HG03378 (cell line): ENCODE measurements at regions not wholly inside any gene's neighbourhood (a gene's known extent, or its start where the extent isn't known, plus 50 kb on each side); places are given as distances from the start of the nearest gene placed in this dataset.
"Not testable (repeated sequence)": the region's sequence is repeated elsewhere in the genome, so short reads cannot be mapped to it uniquely, and the experiment has no call there.

Source experiments
- ATAC-seq: cut with Tn5 transposase; IDR thresholded peaks from one replicate; pipeline ENCODE4 v1.9.1; 2021; ENCODE audit warnings: mild to moderate bottlenecking, moderate library complexity; ENCODE audit not compliant: unreplicated experiment

GRCh38 chr1:221241157-221241556, 361.9 kb downstream of the HLX start:
- no peak for ATAC-seq

DNA sequence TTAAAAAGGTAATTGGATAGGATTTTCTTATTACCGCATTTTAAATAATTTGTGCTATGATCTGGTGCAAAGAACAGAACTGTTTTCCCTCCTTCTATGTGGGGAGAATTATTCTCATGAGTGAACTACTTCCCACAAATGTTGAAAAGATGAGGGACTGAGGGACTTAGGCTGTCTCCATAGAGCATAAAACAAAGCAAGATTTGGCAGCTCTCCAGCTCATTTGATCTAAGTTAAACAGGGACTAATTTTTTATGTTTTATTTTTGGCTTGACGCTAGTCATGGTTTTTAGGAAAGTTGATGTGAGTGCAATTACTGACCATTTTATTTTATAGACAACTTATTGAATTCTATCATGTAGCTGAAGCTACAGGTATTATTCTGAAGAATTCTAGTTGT, 362.3 kb downstream of the HLX start:
- ATAC-seq = no peak

- ATAC-seq = no peak
Observed at GRCh38 chr1:221246067-221246466, 366.8 kb downstream of the HLX start.

- no peak for ATAC-seq
Observed at GRCh38 chr1:221246628-221247415, 367.6 kb downstream of the HLX start.

DNA sequence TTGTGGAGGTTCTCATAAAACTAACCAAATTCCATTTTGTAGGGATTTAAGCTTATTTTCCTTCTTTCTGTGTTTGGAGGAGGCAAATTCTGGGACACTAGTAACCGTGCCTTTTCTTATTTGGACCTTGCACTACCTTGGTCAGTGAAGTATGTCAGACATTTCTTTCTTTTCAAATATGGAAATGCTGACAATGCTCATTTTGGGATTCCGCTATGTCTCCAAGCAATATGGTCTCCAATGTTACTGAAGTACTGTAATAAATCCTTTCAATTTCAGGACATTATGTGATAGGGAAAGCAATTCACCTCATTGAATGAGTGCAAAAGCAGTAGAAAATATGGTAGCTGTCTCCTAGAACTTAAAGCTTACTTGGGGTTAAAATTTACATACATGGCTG, 372.3 kb downstream of the HLX start:
- ATAC-seq = no peak

GRCh38 chr1:221254813-221255212, 375.6 kb downstream of the HLX start:
- ATAC-seq = no peak

DNA sequence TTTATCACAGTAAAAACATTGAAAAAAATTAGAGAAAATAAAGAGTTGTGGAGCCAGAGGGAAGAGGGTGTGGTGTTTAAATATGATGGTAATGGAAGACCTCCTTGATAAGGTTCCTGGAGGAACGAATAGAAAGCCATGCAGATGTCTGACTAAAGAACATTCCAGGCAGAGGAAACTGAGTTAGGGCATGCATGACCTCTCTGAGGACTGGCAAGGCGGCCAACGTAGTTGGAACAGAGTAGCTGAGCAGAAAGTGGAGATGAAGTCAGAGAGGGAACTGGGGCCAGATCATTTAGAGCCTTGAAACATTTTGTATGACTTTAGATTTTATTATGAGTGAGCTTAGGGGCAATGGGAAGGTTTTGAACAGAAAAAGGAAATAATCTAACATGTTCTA, 377.5 kb downstream of the HLX start:
- no peak for ATAC-seq

DNA sequence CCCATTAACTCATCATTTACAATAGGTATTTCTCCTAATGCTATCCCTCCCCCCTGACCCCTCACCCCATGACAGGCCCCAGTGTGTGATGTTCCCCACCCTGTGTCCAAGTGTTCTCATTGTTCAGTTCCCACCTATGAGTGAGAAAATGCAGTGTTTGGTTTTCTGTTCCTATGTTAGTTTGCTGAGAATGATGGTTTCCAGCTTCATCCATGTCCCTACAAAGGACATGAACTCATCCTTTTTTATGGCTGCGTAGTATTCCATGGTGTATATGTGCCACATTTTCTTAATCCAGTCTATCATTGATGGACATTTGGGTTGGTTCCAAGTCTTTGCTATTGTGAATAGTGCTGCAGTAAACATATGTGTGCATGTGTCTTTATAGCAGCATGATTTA, 378.3 kb downstream of the HLX start:
- ATAC-seq = not testable (repeated sequence)

DNA sequence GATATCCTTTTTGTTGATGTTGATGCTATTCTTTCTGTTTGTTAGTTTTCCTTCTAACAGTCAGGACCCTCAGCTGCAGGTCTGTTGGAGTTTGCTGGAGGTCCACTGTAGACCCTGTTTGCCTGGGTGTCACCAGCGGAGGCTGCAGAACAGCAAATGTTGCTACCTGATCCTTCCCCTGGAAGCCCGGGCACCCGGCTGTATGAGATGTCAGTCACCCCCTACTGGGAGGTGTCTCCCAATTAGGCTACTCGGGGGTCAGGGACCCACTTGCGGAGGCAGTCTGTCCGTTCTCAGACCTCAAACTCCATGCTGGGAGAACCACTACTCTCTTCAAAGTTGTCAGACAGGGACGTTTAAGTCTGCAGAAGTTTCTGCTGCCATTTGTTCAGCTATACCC, 383.4 kb downstream of the HLX start:
- not testable (repeated sequence) for ATAC-seq

DNA sequence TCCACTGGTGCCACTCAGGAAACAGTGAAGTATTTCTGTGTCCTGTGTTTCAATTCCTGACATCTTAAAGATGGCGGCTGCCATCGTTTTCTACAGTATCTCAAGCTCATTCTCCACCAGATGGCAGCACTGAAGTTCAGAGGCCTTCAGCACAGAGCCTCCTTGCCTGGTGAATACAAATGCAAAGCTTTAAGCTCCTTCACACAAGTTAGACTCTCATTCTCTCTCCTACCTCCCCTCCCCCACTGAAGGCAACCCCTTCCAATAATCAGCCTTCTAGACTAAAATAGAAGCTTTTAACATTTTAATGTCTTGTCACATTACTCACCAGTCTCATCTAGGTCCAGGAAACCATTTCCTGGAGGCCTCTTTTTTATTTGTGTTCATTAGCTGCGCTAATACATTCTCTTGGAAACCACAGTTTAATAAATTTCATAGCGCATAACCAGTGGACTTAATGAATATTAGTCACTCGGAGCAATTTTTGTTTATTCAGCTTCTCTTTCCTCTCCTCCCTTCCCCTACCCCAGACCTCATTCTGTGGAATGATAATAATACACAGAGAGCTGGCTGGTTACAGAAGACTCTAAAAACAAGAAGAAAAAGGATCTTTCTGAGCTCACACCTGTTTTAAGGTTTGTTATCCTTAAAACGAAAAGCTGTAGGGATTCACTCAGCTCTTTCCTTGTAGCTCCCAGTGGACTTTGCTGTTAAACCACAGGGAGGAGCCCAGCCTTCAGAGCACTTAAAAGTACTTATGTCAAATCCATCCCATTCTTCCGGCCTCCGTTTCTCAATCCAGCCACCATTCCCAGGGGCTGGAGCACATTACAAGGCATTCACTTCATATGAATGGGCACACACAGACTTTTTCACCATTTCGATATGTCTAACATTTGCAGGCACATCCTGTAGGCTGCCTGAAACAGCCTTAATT, 384.9 kb downstream of the HLX start:
- ATAC-seq = peak; percentile 80

GRCh38 chr1:221264848-221265247, 385.6 kb downstream of the HLX start:
- no peak for ATAC-seq

DNA sequence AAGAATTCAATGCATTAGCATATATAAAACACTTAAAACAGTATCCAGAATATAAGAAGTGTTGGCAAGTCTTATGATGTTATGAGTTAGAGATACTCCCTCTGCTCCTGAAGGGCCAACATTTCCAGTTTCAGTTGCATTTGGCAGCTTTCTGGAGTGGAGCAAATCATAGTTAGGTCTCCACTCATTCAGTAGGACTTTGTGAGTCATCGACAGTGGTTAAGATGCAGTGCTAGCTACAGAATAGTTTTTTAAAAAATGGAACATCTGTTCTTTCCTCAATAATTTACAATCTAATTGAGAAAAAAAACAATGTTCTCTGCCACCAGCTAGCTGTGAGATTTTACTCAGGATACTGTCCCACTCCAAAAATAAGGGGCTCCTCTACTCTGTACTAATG, 389.1 kb downstream of the HLX start:
- no peak for ATAC-seq

GRCh38 chr1:221271701-221272100, 392.5 kb downstream of the HLX start:
- no peak for ATAC-seq

DNA sequence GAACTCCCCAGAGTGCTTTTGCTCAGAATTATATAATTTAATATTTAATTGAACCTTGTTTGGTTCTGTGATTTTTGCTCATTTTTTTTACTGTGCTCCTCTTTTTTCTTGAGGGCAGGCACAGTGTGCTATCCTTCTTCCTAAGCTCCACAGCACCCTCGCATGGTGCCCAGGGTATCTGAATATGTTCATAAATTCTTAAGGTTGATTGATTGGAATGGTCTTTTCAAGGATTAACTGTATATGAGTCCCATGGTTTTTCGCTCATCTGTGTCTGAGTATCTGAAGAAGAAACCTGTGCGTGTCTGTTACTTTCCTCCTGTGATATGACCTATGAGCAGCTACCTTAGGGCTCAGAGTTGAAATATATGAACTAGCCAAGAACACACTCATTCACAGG, 393.7 kb downstream of the HLX start:
- no peak for ATAC-seq

- ATAC-seq = no peak
Observed at GRCh38 chr1:221274373-221274772, 395.1 kb downstream of the HLX start.

- no peak for ATAC-seq
Observed at GRCh38 chr1:221276896-221277409, 397.7 kb downstream of the HLX start.

DNA sequence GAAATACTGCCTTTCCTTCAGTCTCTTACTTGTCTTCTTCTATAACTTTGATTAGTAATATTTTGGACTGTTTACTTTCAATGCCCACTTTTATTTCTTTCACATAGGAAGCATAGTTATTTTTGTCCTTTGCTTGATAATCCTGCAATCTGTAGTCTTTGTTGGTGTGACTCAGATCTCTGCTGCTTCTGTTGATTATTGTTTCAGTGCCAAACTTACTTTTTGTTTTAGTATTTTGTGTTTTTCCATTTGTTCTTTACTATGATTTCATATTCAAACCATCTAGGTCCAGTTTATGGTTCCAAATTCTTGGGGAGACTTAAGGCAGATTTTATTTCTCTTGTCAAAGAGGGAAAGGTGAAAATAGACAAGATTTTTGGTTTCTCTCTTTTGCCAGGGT, 399.9 kb downstream of the HLX start:
- no peak for ATAC-seq

- no peak for ATAC-seq
Observed at GRCh38 chr1:221283532-221283931, 404.3 kb downstream of the HLX start.

- no peak for ATAC-seq
Observed at GRCh38 chr1:221284028-221284427, 404.8 kb downstream of the HLX start.

DNA sequence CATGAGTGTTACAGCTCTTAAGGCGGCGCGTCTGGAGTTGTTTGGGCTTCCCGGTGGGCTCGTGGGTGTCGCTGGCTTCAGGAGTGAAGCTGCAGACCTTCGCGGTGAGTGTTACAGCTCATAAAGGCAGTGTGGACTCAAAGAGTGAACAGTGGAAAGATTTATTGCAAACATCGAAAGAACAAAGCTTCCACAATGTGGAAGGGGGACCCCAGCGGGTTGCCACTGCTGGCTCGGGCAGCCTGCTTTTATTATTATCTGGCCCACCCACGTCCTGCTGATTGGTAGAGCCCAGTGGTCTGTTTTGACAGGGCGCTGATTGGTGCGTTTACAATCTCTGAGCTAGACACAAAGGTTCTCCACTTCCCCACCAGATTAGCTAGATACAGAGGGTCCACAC, 405.7 kb downstream of the HLX start:
- not testable (repeated sequence) for ATAC-seq

- ATAC-seq = not testable (repeated sequence)
Observed at GRCh38 chr1:221285458-221286210, 406.4 kb downstream of the HLX start.
